NCI-H526 treated with DMSO at 0.1 percent for 48 hours (cell line): ENCODE measurements at regions not wholly inside any gene's neighbourhood (a gene's known extent, or its start where the extent isn't known, plus 50 kb on each side); places are given as distances from the start of the nearest gene placed in this dataset.

Experiments
- DNase-seq: peaks from one replicate; lab custom pipeline; 2025; lab: John Stamatoyannopoulos, UW

- DNase-seq, result no peak
These were observed 268.7 kb upstream of the SETBP1 start for GRCh38 chr18:44411976-44412375.

GRCh38 chr18:44423814-44424644 lies 256.7 kb upstream of the SETBP1 start:
- no peak for DNase-seq

GRCh38 chr18:44424645-44425035 lies 256.0 kb upstream of the SETBP1 start:
- DNase-seq, result no peak

- DNase-seq, result no peak
These were observed 255.5 kb upstream of the SETBP1 start for GRCh38 chr18:44425161-44425560.

GRCh38 chr18:44437603-44438002 lies 243.1 kb upstream of the SETBP1 start:
- no peak for DNase-seq

- no peak for DNase-seq
These were observed 230.5 kb upstream of the SETBP1 start for GRCh38 chr18:44450226-44450625.

- no peak for DNase-seq
These were observed 228.3 kb upstream of the SETBP1 start for GRCh38 chr18:44452346-44452745.

- no peak for DNase-seq
These were observed 227.2 kb upstream of the SETBP1 start for GRCh38 chr18:44453505-44453904.

GRCh38 chr18:44458777-44459176 lies 221.9 kb upstream of the SETBP1 start:
- DNase-seq, result no peak

- no peak for DNase-seq
These were observed 216.1 kb upstream of the SETBP1 start for GRCh38 chr18:44464398-44465180.

- no peak for DNase-seq
These were observed 215.3 kb upstream of the SETBP1 start for GRCh38 chr18:44465381-44465841.

GRCh38 chr18:44466997-44467396 lies 213.7 kb upstream of the SETBP1 start:
- no peak for DNase-seq

GRCh38 chr18:44467718-44468117 lies 213.0 kb upstream of the SETBP1 start:
- no peak for DNase-seq

- no peak for DNase-seq
These were observed 207.2 kb upstream of the SETBP1 start for GRCh38 chr18:44473394-44474066.

GRCh38 chr18:44474067-44474411 lies 206.6 kb upstream of the SETBP1 start:
- DNase-seq, result no peak

- no peak for DNase-seq
These were observed 206.1 kb upstream of the SETBP1 start for GRCh38 chr18:44474591-44474990.

- no peak for DNase-seq
These were observed 197.9 kb upstream of the SETBP1 start for GRCh38 chr18:44482761-44483160.

GRCh38 chr18:44495151-44495550 lies 185.5 kb upstream of the SETBP1 start:
- DNase-seq, result no peak

GRCh38 chr18:44497311-44497710 lies 183.4 kb upstream of the SETBP1 start:
- DNase-seq, result no peak

GRCh38 chr18:44497757-44498490 lies 182.8 kb upstream of the SETBP1 start:
- DNase-seq, result no peak

- no peak for DNase-seq
These were observed 179.7 kb upstream of the SETBP1 start for GRCh38 chr18:44500808-44501610.
